Naive B cell (primary cell): ENCODE measurements at regions not wholly inside any gene's neighbourhood (a gene's known extent, or its start where the extent isn't known, plus 50 kb on each side); places are given as distances from the start of the nearest gene placed in this dataset.
"Not testable (repeated sequence)": the region's sequence is repeated elsewhere in the genome, so short reads cannot be mapped to it uniquely, and the experiment has no call there.

Experiments
- ATAC-seq, 2 donors: fragments of 150-1000 bp; cut with Tn5 transposase; 2 replicates each; pipeline ENCODE4 v1.10.0; 2021; ENCODE audit warnings: low read depth in 2 of 2, mild to moderate bottlenecking in 2 of 2, moderate library complexity in 2 of 2
- DNase-seq: peaks from one replicate; pipeline ENCODE4 v3.0.0; 2022
- H3K27ac Mint-ChIP-seq, 6 donors: one replicate each; pipeline ENCODE4 v1.8.0; 2020 to 2022; ENCODE audit warnings: mild to moderate bottlenecking in 6 of 6, mixed read lengths in 6 of 6, moderate library complexity in 5 of 6, inconsistent platforms in 2 of 6
- H3K27me3 Mint-ChIP-seq, 3 donors: one replicate each; pipeline ENCODE4 v1.8.0; 2021 to 2022; ENCODE audit warnings: mixed read lengths in 3 of 3, mild to moderate bottlenecking in 1 of 3
- H3K36me3 Mint-ChIP-seq, 2 donors: one replicate each; pipeline ENCODE4 v1.8.0; 2020 to 2022; ENCODE audit warnings: mixed read lengths in 2 of 2, inconsistent platforms in 1 of 2, mild to moderate bottlenecking in 1 of 2
- H3K4me1 Mint-ChIP-seq, 3 donors: one replicate each; pipeline ENCODE4 v1.8.0; 2020 to 2022; ENCODE audit warnings: mixed read lengths in 3 of 3, inconsistent platforms in 1 of 3, mild to moderate bottlenecking in 1 of 3, moderate library complexity in 1 of 3
- H3K4me3 Mint-ChIP-seq, 8 donors: one replicate each; pipeline ENCODE4 v1.8.0; 2020 to 2022; ENCODE audit warnings: mild to moderate bottlenecking in 8 of 8, mixed read lengths in 8 of 8, moderate library complexity in 8 of 8, inconsistent platforms in 2 of 8
- H3K9me3 Mint-ChIP-seq, 7 donors: one replicate each; pipeline ENCODE4 v1.8.0; 2020 to 2022; ENCODE audit warnings: mixed read lengths in 7 of 7, mild to moderate bottlenecking in 5 of 7, inconsistent platforms in 2 of 7, moderate library complexity in 1 of 7

- H3K27me3 Mint-ChIP-seq, ATAC-seq: not testable (repeated sequence)
Observed at GRCh38 chr2:166766769-166767322, 121.4 kb upstream of the XIRP2 start.

GRCh38 chr2:166766220-166766619 is 122.1 kb upstream of the XIRP2 start:
- peaks cover 0 to 6% (median 2%) of the 10 kb centered on the region in 3 donors for H3K4me1 Mint-ChIP-seq
- no peaks in the 10 kb centered on the region for H3K36me3 Mint-ChIP-seq
- H3K9me3 Mint-ChIP-seq, result peaks cover 0 to 5% (median 2%) of the 10 kb centered on the region in 7 donors
- ATAC-seq, result no peak
- H3K4me3 Mint-ChIP-seq, result no peak overlapping the region
- DNase-seq, result no peak
- H3K27me3 Mint-ChIP-seq, result no peaks in the 10 kb centered on the region
- no peak overlapping the region for H3K27ac Mint-ChIP-seq

More at GRCh38 chr2:166766769-166767322, 121.4 kb upstream of the XIRP2 start:
- not testable (repeated sequence) for H3K4me3 Mint-ChIP-seq, DNase-seq, H3K4me1 Mint-ChIP-seq, H3K9me3 Mint-ChIP-seq, H3K36me3 Mint-ChIP-seq, H3K27ac Mint-ChIP-seq

- peaks cover 0 to 6% (median 2%) of the 10 kb centered on the region in 3 donors for H3K4me1 Mint-ChIP-seq
- no peak overlapping the region for H3K4me3 Mint-ChIP-seq
- no peak for ATAC-seq
- H3K9me3 Mint-ChIP-seq, result peaks cover 0 to 5% (median 0%) of the 10 kb centered on the region in 7 donors
- no peak overlapping the region for H3K27ac Mint-ChIP-seq
- H3K27me3 Mint-ChIP-seq, result no peaks in the 10 kb centered on the region
- no peak for DNase-seq
- no peaks in the 10 kb centered on the region for H3K36me3 Mint-ChIP-seq
Observed at GRCh38 chr2:166765141-166765540, 123.1 kb upstream of the XIRP2 start.

GRCh38 chr2:166764702-166765101 is 123.6 kb upstream of the XIRP2 start:
- H3K27ac Mint-ChIP-seq, result no peak overlapping the region
- no peaks in the 10 kb centered on the region for H3K36me3 Mint-ChIP-seq
- ATAC-seq, result no peak
- peaks cover 0 to 6% (median 2%) of the 10 kb centered on the region in 3 donors for H3K4me1 Mint-ChIP-seq
- H3K4me3 Mint-ChIP-seq, result no peak overlapping the region
- no peak for DNase-seq
- peaks cover 0 to 5% (median 0%) of the 10 kb centered on the region in 7 donors for H3K9me3 Mint-ChIP-seq
- H3K27me3 Mint-ChIP-seq, result no peaks in the 10 kb centered on the region

- H3K4me3 Mint-ChIP-seq, result no peak overlapping the region
- H3K27ac Mint-ChIP-seq, result no peak overlapping the region
- no peak for ATAC-seq
- H3K4me1 Mint-ChIP-seq, result peaks cover 0 to 6% (median 2%) of the 10 kb centered on the region in 3 donors
- H3K9me3 Mint-ChIP-seq, result peaks cover 0 to 5% (median 0%) of the 10 kb centered on the region in 7 donors
- no peak for DNase-seq
- no peaks in the 10 kb centered on the region for H3K36me3 Mint-ChIP-seq
- no peaks in the 10 kb centered on the region for H3K27me3 Mint-ChIP-seq
Observed at GRCh38 chr2:166764216-166764615, 124.1 kb upstream of the XIRP2 start.

- no peak for DNase-seq
- no peak overlapping the region for H3K4me3 Mint-ChIP-seq
- no peak overlapping the region for H3K27ac Mint-ChIP-seq
- H3K9me3 Mint-ChIP-seq, result peaks cover 0 to 5% (median 0%) of the 10 kb centered on the region in 7 donors
- ATAC-seq, result no peak
- H3K27me3 Mint-ChIP-seq, result no peaks in the 10 kb centered on the region
- no peaks in the 10 kb centered on the region for H3K4me1 Mint-ChIP-seq
- H3K36me3 Mint-ChIP-seq, result no peaks in the 10 kb centered on the region
Observed at GRCh38 chr2:166762746-166763145, 125.5 kb upstream of the XIRP2 start.

GRCh38 chr2:166758956-166759355 is 129.3 kb upstream of the XIRP2 start:
- H3K27me3 Mint-ChIP-seq, result no peaks in the 10 kb centered on the region
- H3K4me1 Mint-ChIP-seq, result no peaks in the 10 kb centered on the region
- ATAC-seq (no peak), DNase-seq (no peak)
- H3K4me3 Mint-ChIP-seq, result no peak overlapping the region
- no peaks in the 10 kb centered on the region for H3K36me3 Mint-ChIP-seq
- H3K9me3 Mint-ChIP-seq, result peaks cover 0 to 5% (median 0%) of the 10 kb centered on the region in 7 donors
- no peak overlapping the region for H3K27ac Mint-ChIP-seq

- H3K27me3 Mint-ChIP-seq, result no peaks in the 10 kb centered on the region
- H3K9me3 Mint-ChIP-seq, result peaks cover under 1 to 30% (median 11%) of the 10 kb centered on the region in 7 donors
- no peak for ATAC-seq
- H3K27ac Mint-ChIP-seq, result no peak overlapping the region
- H3K36me3 Mint-ChIP-seq, result peaks cover 0 to under 1% of the 10 kb centered on the region in 2 donors
- no peak overlapping the region for H3K4me3 Mint-ChIP-seq
- no peaks in the 10 kb centered on the region for H3K4me1 Mint-ChIP-seq
- DNase-seq, result no peak
Observed at GRCh38 chr2:166750624-166751023, 137.7 kb upstream of the XIRP2 start.

- not testable (repeated sequence) for DNase-seq, H3K4me1 Mint-ChIP-seq, H3K4me3 Mint-ChIP-seq, H3K27me3 Mint-ChIP-seq, H3K27ac Mint-ChIP-seq, ATAC-seq
- peaks cover 17 to 89% (median 67%) of the 10 kb centered on the region in 7 donors for H3K9me3 Mint-ChIP-seq
- peaks cover 0 to 41% of the 10 kb centered on the region in 2 donors for H3K36me3 Mint-ChIP-seq
Observed at GRCh38 chr2:166744117-166744516, 144.2 kb upstream of the XIRP2 start.

GRCh38 chr2:166743482-166743881 is 144.8 kb upstream of the XIRP2 start:
- ATAC-seq, DNase-seq, H3K4me1 Mint-ChIP-seq, H3K27me3 Mint-ChIP-seq, H3K4me3 Mint-ChIP-seq, H3K27ac Mint-ChIP-seq: not testable (repeated sequence)
- Mint-ChIP-seq H3K36me3 (peaks cover 0 to 41% of the 10 kb centered on the region in 2 donors), H3K9me3 (peaks cover 17 to 85% (median 67%) of the 10 kb centered on the region in 7 donors)

GRCh38 chr2:166727095-166727494 is 161.2 kb upstream of the XIRP2 start:
- Mint-ChIP-seq H3K27me3 (no peaks in the 10 kb centered on the region), H3K27ac (peak overlapping the region; percentile 10 to 95 (median 58)), H3K4me3 (peak overlapping the region in 4 of 8 donors; percentile 2 to 79 (median 20)), H3K4me1 (peaks cover 10 to 30% (median 15%) of the 10 kb centered on the region in 3 donors), H3K9me3 (peaks cover 5 to 19% (median 12%) of the 10 kb centered on the region in 7 donors), H3K36me3 (peaks cover 0 to 7% of the 10 kb centered on the region in 2 donors)
- DNase-seq (peak; percentile 39), ATAC-seq (peak; percentile 81 to 90)

- peak overlapping the region; percentile 10 to 95 (median 58) for H3K27ac Mint-ChIP-seq
- no peaks in the 10 kb centered on the region for H3K27me3 Mint-ChIP-seq
- peaks cover 0 to 7% of the 10 kb centered on the region in 2 donors for H3K36me3 Mint-ChIP-seq
- DNase-seq, result no peak
- H3K4me1 Mint-ChIP-seq, result peaks cover 10 to 30% (median 15%) of the 10 kb centered on the region in 3 donors
- peaks cover 7 to 20% (median 12%) of the 10 kb centered on the region in 7 donors for H3K9me3 Mint-ChIP-seq
- peak overlapping the region in 3 of 8 donors; percentile 18 to 79 (median 22) for H3K4me3 Mint-ChIP-seq
- ATAC-seq, result no peak
Observed at GRCh38 chr2:166725927-166726924, 162.1 kb upstream of the XIRP2 start.

GRCh38 chr2:166716968-166717367 is 171.3 kb upstream of the XIRP2 start:
- Mint-ChIP-seq H3K36me3 (no peaks in the 10 kb centered on the region), H3K27me3 (peaks cover 0 to 10% (median 0%) of the 10 kb centered on the region in 3 donors), H3K4me1 (no peaks in the 10 kb centered on the region), H3K9me3 (peaks cover 0 to 9% (median 3%) of the 10 kb centered on the region in 7 donors), H3K27ac (no peak overlapping the region), H3K4me3 (no peak overlapping the region)
- ATAC-seq (no peak), DNase-seq (no peak)
